ENCODE measurements at regions not wholly inside any gene's neighbourhood (a gene's known extent, or its start where the extent isn't known, plus 50 kb on each side); places are given as distances from the start of the nearest gene placed in this dataset.
"Not testable (repeated sequence)": the region's sequence is repeated elsewhere in the genome, so short reads cannot be mapped to it uniquely, and the experiment has no call there.

GRCh38 chr5:86689103-86689729 is 71.5 kb downstream of the COX7C start:
- no peak overlapping the region for H3K4me3 ChIP-seq
- no peak overlapping the region for H3K27ac ChIP-seq
- ATAC-seq (no peak), DNase-seq (no peak)
- H3K36me3 ChIP-seq: no peaks in the 10 kb centered on the region
- intact Hi-C loops (cut with DNase I): no loop called here
- H3K9me3 ChIP-seq: peaks cover 0 to 4% (median 0%) of the 10 kb centered on the region in 11 donors
- WGBS, 2 donors: 69 to 72% methylated on average over 1 of the region's 1 CpG
- no peaks in the 10 kb centered on the region for H3K27me3 ChIP-seq
- no peaks in the 10 kb centered on the region for H3K4me1 ChIP-seq
- no peak for TF ChIP-seq CTCF (IDR thresholded peaks at IDR 0.05)

- Histone ChIP-seq H3K9me3 (no peaks in the 10 kb centered on the region), H3K27ac (no peak overlapping the region), H3K27me3 (no peaks in the 10 kb centered on the region), H3K36me3 (no peaks in the 10 kb centered on the region), H3K4me3 (no peak overlapping the region), H3K4me1 (no peaks in the 10 kb centered on the region)
- DNase-seq (no peak), ATAC-seq (no peak)
- intact Hi-C loops (cut with DNase I): no loop called here
- 17 to 38% methylated on average over 1 of the region's 1 CpG for WGBS, 2 donors
- TF ChIP-seq CTCF (IDR thresholded peaks at IDR 0.05): no peak
Measured at GRCh38 chr5:86709157-86709881, 91.6 kb downstream of the COX7C start.

- no peak for TF ChIP-seq CTCF (IDR thresholded peaks at IDR 0.05)
- DNase-seq (no peak), ATAC-seq (no peak)
- Histone ChIP-seq H3K36me3 (no peaks in the 10 kb centered on the region), H3K27ac (no peak overlapping the region), H3K4me3 (no peak overlapping the region), H3K9me3 (no peaks in the 10 kb centered on the region), H3K4me1 (no peaks in the 10 kb centered on the region), H3K27me3 (no peaks in the 10 kb centered on the region)
- intact Hi-C loops (cut with DNase I): no loop called here
- WGBS, 2 donors: 62 to 64% methylated on average over 2 of the region's 2 CpGs
Measured at GRCh38 chr5:86716121-86716520, 98.4 kb downstream of the COX7C start.

GRCh38 chr5:86731319-86732117 is 113.8 kb downstream of the COX7C start:
- WGBS, 2 donors: 90 to 92% methylated on average over 18 of the region's 20 CpGs
- H3K27me3 ChIP-seq; intact Hi-C loops (cut with DNase I); H3K4me1 ChIP-seq; H3K27ac ChIP-seq; H3K36me3 ChIP-seq; H3K4me3 ChIP-seq; DNase-seq; ATAC-seq: not testable (repeated sequence)
- peaks cover 0 to 35% (median 0%) of the 10 kb centered on the region in 11 donors for H3K9me3 ChIP-seq

Measured in heart right ventricle (tissue), 16 donors.